SK-MEL-5 (cell line): ENCODE measurements at regions not wholly inside any gene's neighbourhood (a gene's known extent, or its start where the extent isn't known, plus 50 kb on each side); places are given as distances from the start of the nearest gene placed in this dataset.

ENCODE experiments used
- DNase-seq: peaks from one replicate; pipeline ENCODE4 v3.0.0-alpha.2; 2016; ENCODE audit warnings: low read depth, low spot score
- in situ Hi-C: cut with HindIII; loops from 2 replicates; pipeline ENCODE4 v1.10.0; 2016; ENCODE audit warnings: low sequenced_read_pairs, high pct_unique_total_duplicates, low pct_unique_long_range_greater_than_20kb

- no peak for DNase-seq
- in situ Hi-C loops: no loop called here
These were observed 211.5 kb downstream of the AXIN2 start for GRCh38 chr17:65349916-65350315.

- DNase-seq: no peak
- in situ Hi-C loops: no loop called here
These were observed 209.0 kb downstream of the RGS9 start for GRCh38 chr17:65346166-65346565.

GRCh38 chr17:65345261-65346005 lies 208.3 kb downstream of the RGS9 start:
- in situ Hi-C loops: no loop called here
- peak; percentile 63 for DNase-seq

GRCh38 chr17:65340401-65340800 lies 203.2 kb downstream of the RGS9 start:
- in situ Hi-C loops: no loop called here
- DNase-seq: no peak

- in situ Hi-C loops: no loop called here
- DNase-seq: no peak
These were observed 197.2 kb downstream of the RGS9 start for GRCh38 chr17:65334406-65334805.

- in situ Hi-C loops: no loop called here
- no peak for DNase-seq
These were observed 195.6 kb downstream of the RGS9 start for GRCh38 chr17:65332779-65333178.

- in situ Hi-C loops: no loop called here
These were observed 195.2 kb downstream of the RGS9 start for GRCh38 chr17:65332375-65332774.

GRCh38 chr17:65328567-65328966 lies 191.4 kb downstream of the RGS9 start:
- no peak for DNase-seq
- in situ Hi-C loops: no loop called here

More at GRCh38 chr17:65332375-65332774, 195.2 kb downstream of the RGS9 start:
- DNase-seq: no peak

GRCh38 chr17:65324611-65325342 lies 187.6 kb downstream of the RGS9 start:
- in situ Hi-C loops: no loop called here
- no peak for DNase-seq

- peak; percentile 50 for DNase-seq
- in situ Hi-C loops: no loop called here
These were observed 185.9 kb downstream of the RGS9 start for GRCh38 chr17:65323049-65323448.

GRCh38 chr17:65320820-65321219 lies 183.7 kb downstream of the RGS9 start:
- no peak for DNase-seq
- in situ Hi-C loops: no loop called here

GRCh38 chr17:65314212-65314611 lies 177.0 kb downstream of the RGS9 start:
- in situ Hi-C loops: no loop called here
- no peak for DNase-seq

GRCh38 chr17:65312718-65313377 lies 175.7 kb downstream of the RGS9 start:
- in situ Hi-C loops: no loop called here
- DNase-seq: no peak

GRCh38 chr17:65311261-65311660 lies 174.1 kb downstream of the RGS9 start:
- in situ Hi-C loops: no loop called here
- DNase-seq: no peak

GRCh38 chr17:65307961-65308316 lies 170.8 kb downstream of the RGS9 start:
- in situ Hi-C loops: no loop called here
- DNase-seq: no peak

- in situ Hi-C loops: no loop called here
- no peak for DNase-seq
These were observed 170.2 kb downstream of the RGS9 start for GRCh38 chr17:65307081-65307960.

- in situ Hi-C loops: no loop called here
- no peak for DNase-seq
These were observed 168.6 kb downstream of the RGS9 start for GRCh38 chr17:65305778-65306177.

GRCh38 chr17:65305116-65305515 lies 167.9 kb downstream of the RGS9 start:
- in situ Hi-C loops: no loop called here
- no peak for DNase-seq
